ENCODE measurements at regions not wholly inside any gene's neighbourhood (a gene's known extent, or its start where the extent isn't known, plus 50 kb on each side); places are given as distances from the start of the nearest gene placed in this dataset.

DNA sequence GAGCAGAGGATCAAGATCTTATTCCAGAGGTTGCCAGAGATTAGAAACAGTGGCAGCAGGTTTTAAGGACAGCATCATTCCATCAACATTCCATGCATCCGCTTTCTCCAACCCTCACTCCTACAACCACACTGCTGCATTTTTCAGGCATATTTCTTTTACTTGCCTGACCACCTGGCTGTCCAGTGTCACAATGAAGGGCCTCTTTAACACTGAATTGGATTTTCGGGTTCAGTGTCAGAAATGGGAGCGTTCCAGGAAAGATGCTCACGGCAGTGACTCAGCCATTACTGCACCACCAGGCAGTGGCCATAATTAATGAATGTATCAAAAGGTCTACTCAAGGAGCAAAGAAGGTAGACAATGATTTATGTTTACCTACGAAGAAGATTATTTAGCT, 200.4 kb upstream of the ESRRG start:
- Histone ChIP-seq H3K4me1 (ENCODE audit: insufficient read depth, low read length, poor library complexity, severe bottlenecking) (no peaks in the 10 kb centered on the region), H3K36me3 (ENCODE audit: insufficient read depth, low read length) (no peaks in the 10 kb centered on the region), H3K27ac (ENCODE audit: low read depth, low read length, poor library complexity, severe bottlenecking) (no peak overlapping the region), H2AFZ (ENCODE audit: low read length) (no peak overlapping the region), H4K20me1 (ENCODE audit: insufficient read depth, low read length) (no peaks in the 10 kb centered on the region), H3K9me3 (ENCODE audit: low read length) (no peaks in the 10 kb centered on the region), H3K9me2 (ENCODE audit: insufficient read depth, low read length) (no peaks in the 10 kb centered on the region), H3K79me2 (ENCODE audit: insufficient read depth, low read depth, low read length) (no peaks in the 10 kb centered on the region), H3K4me3 (ENCODE audit: low read depth, low read length, poor library complexity, severe bottlenecking) (no peak overlapping the region), H3K4me2 (ENCODE audit: low read length) (no peak overlapping the region)
- CTCF ChIA-PET (ENCODE audit: unreplicated experiment) = no interaction called here
- BruUV-seq (replicated peaks) = no TSS peak
- POLR2A ChIA-PET = no interaction called here
- TF ChIP-seq EZH2phosphoT487 (IDR thresholded peaks at IDR 0.05; ENCODE audit: borderline replicate concordance, low read depth, low read length) = no peak
- TF ChIP-seq, protein P1, sequence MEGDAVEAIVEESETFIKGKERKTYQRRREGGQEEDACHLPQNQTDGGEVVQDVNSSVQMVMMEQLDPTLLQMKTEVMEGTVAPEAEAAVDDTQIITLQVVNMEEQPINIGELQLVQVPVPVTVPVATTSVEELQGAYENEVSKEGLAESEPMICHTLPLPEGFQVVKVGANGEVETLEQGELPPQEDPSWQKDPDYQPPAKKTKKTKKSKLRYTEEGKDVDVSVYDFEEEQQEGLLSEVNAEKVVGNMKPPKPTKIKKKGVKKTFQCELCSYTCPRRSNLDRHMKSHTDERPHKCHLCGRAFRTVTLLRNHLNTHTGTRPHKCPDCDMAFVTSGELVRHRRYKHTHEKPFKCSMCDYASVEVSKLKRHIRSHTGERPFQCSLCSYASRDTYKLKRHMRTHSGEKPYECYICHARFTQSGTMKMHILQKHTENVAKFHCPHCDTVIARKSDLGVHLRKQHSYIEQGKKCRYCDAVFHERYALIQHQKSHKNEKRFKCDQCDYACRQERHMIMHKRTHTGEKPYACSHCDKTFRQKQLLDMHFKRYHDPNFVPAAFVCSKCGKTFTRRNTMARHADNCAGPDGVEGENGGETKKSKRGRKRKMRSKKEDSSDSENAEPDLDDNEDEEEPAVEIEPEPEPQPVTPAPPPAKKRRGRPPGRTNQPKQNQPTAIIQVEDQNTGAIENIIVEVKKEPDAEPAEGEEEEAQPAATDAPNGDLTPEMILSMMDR (conservative IDR thresholded peaks at IDR 0.05; ENCODE audit: low read length) = no peak
- intact Hi-C loops (cut with micrococcal nuclease; ENCODE audit: unreplicated experiment) = no loop called here
- no peak for DNase-seq (ENCODE audit: low spot score)

DNA sequence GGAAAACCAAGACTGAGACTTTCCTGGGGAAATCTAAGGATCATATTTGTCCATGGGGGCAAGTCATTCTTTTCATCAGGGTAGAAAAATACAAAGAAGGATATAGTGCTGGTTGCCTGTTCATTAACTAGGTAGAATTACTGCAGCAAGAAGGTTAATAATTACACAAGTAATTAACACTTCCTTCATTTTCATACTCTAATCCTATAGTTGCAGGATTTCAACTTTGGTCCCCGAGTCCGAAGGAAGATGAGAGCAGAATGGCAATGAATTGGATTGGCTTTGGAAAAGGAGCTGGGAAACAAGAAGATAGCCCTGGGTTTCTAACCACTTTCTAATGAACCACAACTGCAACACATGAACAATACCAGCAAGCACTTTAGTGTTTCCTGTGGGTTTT, 199.2 kb upstream of the ESRRG start:
- no TSS peak for BruUV-seq (replicated peaks)
- ChIA-PET CTCF (ENCODE audit: unreplicated experiment) (no interaction called here), POLR2A (interaction anchor here (0.9 kb wide), 1 partner anchor 20 kb away, joined by 4 read pairs; no protein-coding TSS in a partner anchor)
- Histone ChIP-seq H3K9me3 (ENCODE audit: low read length) (no peaks in the 10 kb centered on the region), H3K27ac (ENCODE audit: low read depth, low read length, poor library complexity, severe bottlenecking) (no peak overlapping the region), H3K36me3 (ENCODE audit: insufficient read depth, low read length) (no peaks in the 10 kb centered on the region), H3K9me2 (ENCODE audit: insufficient read depth, low read length) (no peaks in the 10 kb centered on the region), H2AFZ (ENCODE audit: low read length) (no peak overlapping the region), H3K4me3 (ENCODE audit: low read depth, low read length, poor library complexity, severe bottlenecking) (no peak overlapping the region), H3K4me1 (ENCODE audit: insufficient read depth, low read length, poor library complexity, severe bottlenecking) (no peaks in the 10 kb centered on the region), H3K79me2 (ENCODE audit: insufficient read depth, low read depth, low read length) (no peaks in the 10 kb centered on the region), H3K4me2 (ENCODE audit: low read length) (no peak overlapping the region), H4K20me1 (ENCODE audit: insufficient read depth, low read length) (no peaks in the 10 kb centered on the region)
- TF ChIP-seq, protein P1 (conservative IDR thresholded peaks at IDR 0.05; ENCODE audit: low read length) = no peak
- TF ChIP-seq EZH2phosphoT487 (IDR thresholded peaks at IDR 0.05; ENCODE audit: borderline replicate concordance, low read depth, low read length) = no peak
- intact Hi-C loops (cut with micrococcal nuclease; ENCODE audit: unreplicated experiment) = no loop called here
- DNase-seq (ENCODE audit: low spot score) = no peak

DNA sequence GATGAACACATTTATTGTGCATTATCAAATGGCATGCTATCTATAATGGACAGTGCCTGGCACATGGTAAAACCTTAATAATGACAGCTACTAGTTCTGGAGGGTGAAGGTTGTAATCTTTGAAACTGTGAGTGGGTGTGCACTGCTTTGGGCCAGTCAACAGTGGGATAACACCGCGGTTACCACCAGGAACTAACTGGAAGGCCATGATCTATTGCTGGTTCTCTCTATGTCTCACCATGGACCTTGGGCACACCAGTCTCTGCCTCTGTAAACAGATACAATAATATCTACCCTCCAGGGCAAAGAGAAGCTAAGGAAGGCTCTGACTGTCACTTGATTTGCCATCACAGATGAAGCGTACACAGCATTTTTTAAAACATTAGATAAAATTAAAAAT, 198.6 kb upstream of the ESRRG start:
- CTCF ChIA-PET (ENCODE audit: unreplicated experiment) = no interaction called here
- H3K36me3 ChIP-seq (ENCODE audit: insufficient read depth, low read length) = no peaks in the 10 kb centered on the region
- no peaks in the 10 kb centered on the region for H3K9me2 ChIP-seq (ENCODE audit: insufficient read depth, low read length)
- no peaks in the 10 kb centered on the region for H3K9me3 ChIP-seq (ENCODE audit: low read length)
- intact Hi-C loops (cut with micrococcal nuclease; ENCODE audit: unreplicated experiment) = no loop called here
- no peak overlapping the region for H3K4me2 ChIP-seq (ENCODE audit: low read length)
- H2AFZ ChIP-seq (ENCODE audit: low read length) = no peak overlapping the region
- H3K4me1 ChIP-seq (ENCODE audit: insufficient read depth, low read length, poor library complexity, severe bottlenecking) = no peaks in the 10 kb centered on the region
- no peak for DNase-seq (ENCODE audit: low spot score)
- no TSS peak for BruUV-seq (replicated peaks)
- POLR2A ChIA-PET = no interaction called here
- no peak overlapping the region for H3K4me3 ChIP-seq (ENCODE audit: low read depth, low read length, poor library complexity, severe bottlenecking)
- H3K79me2 ChIP-seq (ENCODE audit: insufficient read depth, low read depth, low read length) = no peaks in the 10 kb centered on the region
- no peak for TF ChIP-seq EZH2phosphoT487 (IDR thresholded peaks at IDR 0.05; ENCODE audit: borderline replicate concordance, low read depth, low read length)
- TF ChIP-seq, protein P1 (conservative IDR thresholded peaks at IDR 0.05; ENCODE audit: low read length) = no peak
- H3K27ac ChIP-seq (ENCODE audit: low read depth, low read length, poor library complexity, severe bottlenecking) = no peak overlapping the region
- no peaks in the 10 kb centered on the region for H4K20me1 ChIP-seq (ENCODE audit: insufficient read depth, low read length)

Measured in OCI-LY7 (cell line).